SK-N-SH (cell line): ENCODE measurements at regions not wholly inside any gene's neighbourhood (a gene's known extent, or its start where the extent isn't known, plus 50 kb on each side); places are given as distances from the start of the nearest gene placed in this dataset.

Source experiments
- CTCF ChIA-PET: fragments of 300-600, 350-600 bp; formaldehyde crosslinking; extraction: SDS; loops from one replicate; lab custom pipeline; 2021; lab: Yijun Ruan, JAX
- POLR2A ChIA-PET: fragments of 350-600 bp; sonication (Branson Sonifier 250); formaldehyde crosslinking; extraction: SDS; loops from one replicate; lab custom pipeline; 2020; ENCODE audit warnings: antibody characterized with exemption, inconsistent platforms; lab: Yijun Ruan, JAX
- DNase-seq: peaks from one replicate; pipeline ENCODE4 v3.0.0; 2012
- H2AFZ ChIP-seq: fragments of 200-600 bp; sonication (generic); 2 replicates; pipeline ENCODE4 v1.8.1; 2016; ENCODE audit warnings: antibody characterized with exemption, mild to moderate bottlenecking, low read depth
- H3F3A ChIP-seq: fragments of 200-600 bp; sonication (generic); replicated peaks from 2 replicates; pipeline ENCODE3; 2016; ENCODE audit warnings: antibody characterized with exemption, mild to moderate bottlenecking; ENCODE audit not compliant: insufficient read depth
- H3K27ac ChIP-seq, 2 experiments: fragments of 200-500 bp in 1 of 2; fragments of 200-600 bp in 1 of 2; sonication (Bioruptor generic) in 1 of 2; sonication (generic), shearing (Covaris generic) in 1 of 2; 2 replicates each; pipeline versions ENCODE4 v1.5.1 to v1.6.1; 2014 to 2016; ENCODE audit warnings: low read depth in 2 of 2, inconsistent platforms in 1 of 2, low read length in 1 of 2, mild to moderate bottlenecking in 1 of 2, mixed read lengths in 1 of 2
- H3K27me3 ChIP-seq: fragments of 200-600 bp; sonication (generic), shearing (Covaris generic); 2 replicates; pipeline ENCODE4 v1.6.1; 2016; ENCODE audit warnings: mixed run types; ENCODE audit not compliant: insufficient read depth
- H3K36me3 ChIP-seq, 2 experiments: fragments of 200-500 bp in 1 of 2; fragments of 200-600 bp in 1 of 2; sonication (Bioruptor generic) in 1 of 2; sonication (generic) in 1 of 2; replicated peaks in 1 of 2; 2 replicates each; pipeline versions ENCODE3 to v1.5.1; 2014 to 2016; ENCODE audit warnings: low read length in 1 of 2, mild to moderate bottlenecking in 1 of 2; ENCODE audit not compliant: insufficient read depth in 2 of 2, control insufficient read depth in 1 of 2
- H3K4me1 ChIP-seq, 2 experiments: fragments of 200-500 bp in 1 of 2; fragments of 200-600 bp in 1 of 2; sonication (Bioruptor generic) in 1 of 2; sonication (generic), shearing (Covaris generic) in 1 of 2; 2 replicates each; pipeline versions ENCODE4 v1.5.1 to v1.6.1; 2014 to 2016; ENCODE audit warnings: low read depth in 1 of 2, low read length in 1 of 2, mixed run types in 1 of 2; ENCODE audit not compliant: insufficient read depth in 2 of 2, control insufficient read depth in 1 of 2
- H3K4me2 ChIP-seq: fragments of 200-600 bp; sonication (generic), shearing (Covaris generic); 2 replicates; pipeline ENCODE4 v1.6.1; 2017; ENCODE audit warnings: mixed run types
- H3K4me3 ChIP-seq, 2 experiments: fragments of 200-500 bp in 1 of 2; fragments of 200-600 bp in 1 of 2; sonication (Bioruptor generic) in 1 of 2; sonication (generic), shearing (Covaris generic) in 1 of 2; 2 replicates each; pipeline versions ENCODE4 v1.5.1 to v1.8.1; 2014 to 2016; ENCODE audit warnings: low read depth in 2 of 2, inconsistent platforms in 1 of 2, low read length in 1 of 2, mild to moderate bottlenecking in 1 of 2, mixed read lengths in 1 of 2, moderate library complexity in 1 of 2
- H3K79me2 ChIP-seq: fragments of 200-600 bp; sonication (generic); 2 replicates; pipeline ENCODE4 v1.8.1; 2017; ENCODE audit warnings: mild to moderate bottlenecking; ENCODE audit not compliant: insufficient read depth
- H3K9ac ChIP-seq: fragments of 200-600 bp; sonication (generic); 2 replicates; pipeline ENCODE4 v1.6.1; 2017; ENCODE audit warnings: mixed run types
- H3K9me2 ChIP-seq: fragments of 200-600 bp; sonication (generic); 2 replicates; pipeline ENCODE4 v1.6.1; 2017; ENCODE audit warnings: mixed run types
- H3K9me3 ChIP-seq: fragments of 200-600 bp; sonication (generic); 2 replicates; pipeline ENCODE4 v1.6.1; 2017; ENCODE audit warnings: mixed run types, mild to moderate bottlenecking, moderate library complexity
- H4K20me1 ChIP-seq: fragments of 200-600 bp; sonication (generic); 2 replicates; pipeline ENCODE4 v1.6.1; 2017; ENCODE audit warnings: mild to moderate bottlenecking, mixed run types; ENCODE audit not compliant: insufficient read depth
- EZH2phosphoT487 ChIP-seq: fragments of 200-600 bp; sonication (generic); IDR thresholded peaks from 2 replicates; pipeline ENCODE4 v1.6.1; 2017; ENCODE audit warnings: low read depth, mixed run types, mild to moderate bottlenecking, antibody characterized with exemption, moderate library complexity, borderline replicate concordance
- FOXM1 ChIP-seq: IDR thresholded peaks from 2 replicates; pipeline ENCODE4 v1.4.0; 2012; ENCODE audit warnings: low read depth, mild to moderate bottlenecking
- JUND ChIP-seq: IDR thresholded peaks from 2 replicates; pipeline ENCODE4 v1.4.0; 2012
- MAX ChIP-seq: IDR thresholded peaks from 2 replicates; pipeline ENCODE4 v1.4.0; 2012; ENCODE audit warnings: low read depth
- PBX3 ChIP-seq: IDR thresholded peaks from 2 replicates; pipeline ENCODE4; 2012
- RCOR1 ChIP-seq: fragments of 150-350 bp; IDR thresholded peaks from 2 replicates; pipeline ENCODE4 v1.6.1; 2017; ENCODE audit warnings: antibody characterized with exemption, low read length
- TCF12 ChIP-seq: IDR thresholded peaks from 2 replicates; pipeline ENCODE4 v1.4.0; 2012
- USF1 ChIP-seq: IDR thresholded peaks from 2 replicates; pipeline ENCODE4 v1.4.0; 2012; ENCODE audit warnings: low read depth, borderline replicate concordance
- WGBS: methylation state at CpG from one replicate; pipeline ENCODE4 v1.1.6; 2017; ENCODE audit warnings: low lambda C conversion rate; 5-methylcytosine and 5-hydroxymethylcytosine counted together
- TF ChIP-seq, protein P1 (sequence below): fragments of 200-600 bp; sonication (generic); IDR thresholded peaks from 2 replicates; pipeline ENCODE4 v1.6.1; 2017; ENCODE audit warnings: antibody characterized with exemption, mild to moderate bottlenecking, moderate library complexity

GRCh38 chr2:81987370-81987769 lies 1682.8 kb upstream of the LRRTM1 start:
- no peaks in the 10 kb centered on the region for H3K4me1 ChIP-seq
- H3K9ac ChIP-seq, result no peak overlapping the region
- no peak for DNase-seq
- no peaks in the 10 kb centered on the region for H4K20me1 ChIP-seq
- H3K27me3 ChIP-seq, result no peaks in the 10 kb centered on the region
- H2AFZ ChIP-seq, result no peak overlapping the region
- H3K79me2 ChIP-seq, result no peaks in the 10 kb centered on the region
- H3K36me3 ChIP-seq, result no peaks in the 10 kb centered on the region
- ChIA-PET POLR2A (no interaction called here), CTCF (interaction anchor here (1.3 kb wide), 1 partner anchor 20 kb away, joined by 5 read pairs; no protein-coding TSS in a partner anchor)
- H3K27ac ChIP-seq, result no peak overlapping the region
- under 1% methylated on average over 5 of the region's 5 CpGs for WGBS
- H3K4me3 ChIP-seq, result no peak overlapping the region
- TF ChIP-seq TCF12, result no peak
- TF ChIP-seq, all 33 proteins: peak for 0
- H3K4me2 ChIP-seq, result no peak overlapping the region
- no peaks in the 10 kb centered on the region for H3K9me3 ChIP-seq
- H3K9me2 ChIP-seq, result no peaks in the 10 kb centered on the region
- no peaks in the 10 kb centered on the region for H3F3A ChIP-seq

DNA sequence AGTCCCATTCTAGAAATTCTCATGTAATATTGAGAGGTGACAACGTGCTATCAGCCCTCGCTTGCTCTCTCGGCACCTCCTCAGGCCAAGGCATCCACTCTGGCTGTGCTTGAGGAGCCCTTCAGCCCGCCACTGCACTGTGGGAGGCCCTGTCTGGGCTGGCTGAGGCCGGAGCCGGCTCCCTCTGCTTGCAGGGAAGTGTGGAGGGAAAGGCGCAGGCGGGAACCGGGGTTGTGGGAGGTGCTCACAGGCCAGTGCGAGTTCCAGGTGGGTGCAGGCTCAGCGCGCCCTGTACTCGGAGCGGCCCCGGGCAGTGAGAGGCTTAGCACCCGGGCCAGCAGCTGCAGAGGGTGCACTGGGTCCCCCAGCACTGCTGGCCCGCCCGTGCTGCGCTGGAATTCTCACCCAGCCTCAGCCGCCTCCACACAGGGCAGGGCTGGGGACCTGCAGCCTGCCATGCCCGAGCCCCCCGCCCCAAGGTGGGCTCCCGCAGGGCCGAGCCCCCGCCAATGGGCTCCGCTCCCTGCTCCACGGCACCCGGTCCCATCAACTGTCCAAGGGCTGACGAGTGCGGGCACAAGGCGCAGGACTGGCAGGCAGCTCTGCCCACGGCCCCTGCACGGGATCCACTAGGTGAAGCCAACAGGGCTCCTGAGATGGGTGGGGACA lies 1680.6 kb upstream of the LRRTM1 start:
- Histone ChIP-seq H3K4me3 (no peak overlapping the region), H4K20me1 (no peaks in the 10 kb centered on the region), H3K9me3 (no peaks in the 10 kb centered on the region), H3K36me3 (no peaks in the 10 kb centered on the region), H3K79me2 (no peaks in the 10 kb centered on the region), H2AFZ (no peak overlapping the region), H3K9ac (no peak overlapping the region), H3K9me2 (no peaks in the 10 kb centered on the region)
- POLR2A ChIA-PET, result no interaction called here
- TF ChIP-seq TCF12 (no peak), MAX (no peak), EZH2phosphoT487 (no peak), FOXM1 (no peak)
- TF ChIP-seq, all 33 proteins: peak for 0
- CTCF ChIA-PET, result no interaction called here
- Histone ChIP-seq H3K4me2 (no peak overlapping the region), H3K27me3 (no peaks in the 10 kb centered on the region), H3F3A (no peaks in the 10 kb centered on the region), H3K4me1 (no peaks in the 10 kb centered on the region), H3K27ac (no peak overlapping the region)
- WGBS, result 41% methylated on average over 10 of the region's 33 CpGs
- DNase-seq, result no peak

- POLR2A ChIA-PET, result no interaction called here
- no peak for TF ChIP-seq PBX3
- TF ChIP-seq RCOR1, result no peak
- no peak for TF ChIP-seq USF1
- TF ChIP-seq JUND, result no peak
- TF ChIP-seq, protein P1, sequence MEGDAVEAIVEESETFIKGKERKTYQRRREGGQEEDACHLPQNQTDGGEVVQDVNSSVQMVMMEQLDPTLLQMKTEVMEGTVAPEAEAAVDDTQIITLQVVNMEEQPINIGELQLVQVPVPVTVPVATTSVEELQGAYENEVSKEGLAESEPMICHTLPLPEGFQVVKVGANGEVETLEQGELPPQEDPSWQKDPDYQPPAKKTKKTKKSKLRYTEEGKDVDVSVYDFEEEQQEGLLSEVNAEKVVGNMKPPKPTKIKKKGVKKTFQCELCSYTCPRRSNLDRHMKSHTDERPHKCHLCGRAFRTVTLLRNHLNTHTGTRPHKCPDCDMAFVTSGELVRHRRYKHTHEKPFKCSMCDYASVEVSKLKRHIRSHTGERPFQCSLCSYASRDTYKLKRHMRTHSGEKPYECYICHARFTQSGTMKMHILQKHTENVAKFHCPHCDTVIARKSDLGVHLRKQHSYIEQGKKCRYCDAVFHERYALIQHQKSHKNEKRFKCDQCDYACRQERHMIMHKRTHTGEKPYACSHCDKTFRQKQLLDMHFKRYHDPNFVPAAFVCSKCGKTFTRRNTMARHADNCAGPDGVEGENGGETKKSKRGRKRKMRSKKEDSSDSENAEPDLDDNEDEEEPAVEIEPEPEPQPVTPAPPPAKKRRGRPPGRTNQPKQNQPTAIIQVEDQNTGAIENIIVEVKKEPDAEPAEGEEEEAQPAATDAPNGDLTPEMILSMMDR, result no peak
- Histone ChIP-seq H3K4me1 (no peaks in the 10 kb centered on the region), H3K27ac (no peak overlapping the region), H3K4me3 (no peak overlapping the region), H3F3A (no peaks in the 10 kb centered on the region), H3K4me2 (no peak overlapping the region), H3K9me2 (no peaks in the 10 kb centered on the region), H2AFZ (no peak overlapping the region), H3K79me2 (no peaks in the 10 kb centered on the region), H3K9me3 (no peaks in the 10 kb centered on the region), H3K36me3 (no peaks in the 10 kb centered on the region), H4K20me1 (no peaks in the 10 kb centered on the region), H3K27me3 (no peaks in the 10 kb centered on the region), H3K9ac (no peak overlapping the region)
- 3% methylated on average over 3 of the region's 3 CpGs for WGBS
- CTCF ChIA-PET, result no interaction called here
- DNase-seq, result no peak
Measured at GRCh38 chr2:81981585-81981984, 1677.0 kb upstream of the LRRTM1 start.
